ENCODE measurements at regions not wholly inside any gene's neighbourhood (a gene's known extent, or its start where the extent isn't known, plus 50 kb on each side); places are given as distances from the start of the nearest gene placed in this dataset.
"Not testable (repeated sequence)": the region's sequence is repeated elsewhere in the genome, so short reads cannot be mapped to it uniquely, and the experiment has no call there.

- Histone ChIP-seq H3K9me3 (ENCODE audit: low read depth, low read length) (no peaks in the 10 kb centered on the region; the same call in 1 of the 2 replicates), H3K36me3 (ENCODE audit: insufficient read depth, low read length) (0 out of 2 replicates have a peak, but pooled peaks cover 7% of the 10 kb centered on the region), H3K27ac (peak overlapping the region; percentile 72), H3K9ac (ENCODE audit: insufficient read length) (no peak overlapping the region), H3K4me3 (no peak overlapping the region; the same call in 1 of the 2 replicates)
- no peak for DNase-seq (ENCODE audit: low read depth, low spot score)
- TF ChIP-seq EZH2 (IDR thresholded peaks at IDR 0.05) (no peak), FOXP2 (optimal IDR thresholded peaks at IDR 0.05; ENCODE audit: control extremely low read depth, extremely low read length, insufficient read depth) (no peak), POLR2AphosphoS5 (IDR thresholded peaks at IDR 0.05; ENCODE audit: borderline replicate concordance, low read depth, low read length) (no peak)
These were observed 345.2 kb upstream of the PCSK5 start for GRCh38 chr9:75545287-75545686.

- H3K36me3 ChIP-seq (ENCODE audit: insufficient read depth, low read length): 0 out of 2 replicates have a peak, but pooled peaks cover 7% of the 10 kb centered on the region
- H3K9ac ChIP-seq (ENCODE audit: insufficient read length): no peak overlapping the region
- H3K4me3 ChIP-seq: no peak overlapping the region
- no peaks in the 10 kb centered on the region; the same call in 1 of the 2 replicates for H3K9me3 ChIP-seq (ENCODE audit: low read depth, low read length)
- no peak for TF ChIP-seq EZH2 (IDR thresholded peaks at IDR 0.05)
- no peak; the same call in 1 of the 2 replicates for TF ChIP-seq POLR2AphosphoS5 (IDR thresholded peaks at IDR 0.05; ENCODE audit: borderline replicate concordance, low read depth, low read length)
- TF ChIP-seq FOXP2 (optimal IDR thresholded peaks at IDR 0.05; ENCODE audit: control extremely low read depth, extremely low read length, insufficient read depth): no peak
- peak overlapping the region; percentile 88 for H3K27ac ChIP-seq
- DNase-seq (ENCODE audit: low read depth, low spot score): peak; percentile 86
These were observed 341.6 kb upstream of the PCSK5 start for GRCh38 chr9:75548871-75549270.

GRCh38 chr9:75551861-75552260, 338.6 kb upstream of the PCSK5 start:
- TF ChIP-seq FOXP2 (optimal IDR thresholded peaks at IDR 0.05; ENCODE audit: control extremely low read depth, extremely low read length, insufficient read depth) (no peak), EZH2 (IDR thresholded peaks at IDR 0.05) (no peak), POLR2AphosphoS5 (IDR thresholded peaks at IDR 0.05; ENCODE audit: borderline replicate concordance, low read depth, low read length) (no peak)
- Histone ChIP-seq H3K27ac (no peak overlapping the region), H3K9ac (ENCODE audit: insufficient read length) (no peak overlapping the region), H3K36me3 (ENCODE audit: insufficient read depth, low read length) (0 out of 2 replicates have a peak, but pooled peaks cover 2% of the 10 kb centered on the region), H3K4me3 (no peak overlapping the region), H3K9me3 (ENCODE audit: low read depth, low read length) (no peaks in the 10 kb centered on the region; the same call in 1 of the 2 replicates)
- no peak for DNase-seq (ENCODE audit: low read depth, low spot score)

- TF ChIP-seq POLR2AphosphoS5 (IDR thresholded peaks at IDR 0.05; ENCODE audit: borderline replicate concordance, low read depth, low read length): no peak
- TF ChIP-seq FOXP2 (optimal IDR thresholded peaks at IDR 0.05; ENCODE audit: control extremely low read depth, extremely low read length, insufficient read depth): no peak
- no peak for TF ChIP-seq EZH2 (IDR thresholded peaks at IDR 0.05)
- Histone ChIP-seq H3K4me3 (no peak overlapping the region), H3K9ac (ENCODE audit: insufficient read length) (no peak overlapping the region), H3K36me3 (ENCODE audit: insufficient read depth, low read length) (no peaks in the 10 kb centered on the region), H3K27ac (peak overlapping the region; percentile 3; the same call in 1 of the 2 replicates), H3K9me3 (ENCODE audit: low read depth, low read length) (no peaks in the 10 kb centered on the region)
- DNase-seq (ENCODE audit: low read depth, low spot score): no peak
These were observed 337.5 kb upstream of the PCSK5 start for GRCh38 chr9:75552941-75553340.

GRCh38 chr9:75566813-75567212, 323.7 kb upstream of the PCSK5 start:
- H3K36me3 ChIP-seq (ENCODE audit: insufficient read depth, low read length); H3K9ac ChIP-seq (ENCODE audit: insufficient read length); H3K4me3 ChIP-seq; DNase-seq (ENCODE audit: low read depth, low spot score); H3K9me3 ChIP-seq (ENCODE audit: low read depth, low read length); H3K27ac ChIP-seq: not testable (repeated sequence)

- DNase-seq (ENCODE audit: low read depth, low spot score): no peak
- Histone ChIP-seq H3K4me3 (no peak overlapping the region), H3K36me3 (ENCODE audit: insufficient read depth, low read length) (no peaks in the 10 kb centered on the region), H3K27ac (no peak overlapping the region), H3K9ac (ENCODE audit: insufficient read length) (no peak overlapping the region), H3K9me3 (ENCODE audit: low read depth, low read length) (no peaks in the 10 kb centered on the region)
- TF ChIP-seq EZH2 (IDR thresholded peaks at IDR 0.05) (no peak), FOXP2 (optimal IDR thresholded peaks at IDR 0.05; ENCODE audit: control extremely low read depth, extremely low read length, insufficient read depth) (no peak), POLR2AphosphoS5 (IDR thresholded peaks at IDR 0.05; ENCODE audit: borderline replicate concordance, low read depth, low read length) (no peak)
These were observed 319.9 kb upstream of the PCSK5 start for GRCh38 chr9:75570538-75570937.

- H3K27ac ChIP-seq: peak overlapping the region; percentile 86
- H3K9me3 ChIP-seq (ENCODE audit: low read depth, low read length): no peaks in the 10 kb centered on the region
- no peaks in the 10 kb centered on the region for H3K36me3 ChIP-seq (ENCODE audit: insufficient read depth, low read length)
- TF ChIP-seq POLR2AphosphoS5 (IDR thresholded peaks at IDR 0.05; ENCODE audit: borderline replicate concordance, low read depth, low read length): no peak; the same call in 1 of the 2 replicates
- no peak for TF ChIP-seq EZH2 (IDR thresholded peaks at IDR 0.05)
- TF ChIP-seq FOXP2 (optimal IDR thresholded peaks at IDR 0.05; ENCODE audit: control extremely low read depth, extremely low read length, insufficient read depth): no peak
- H3K9ac ChIP-seq (ENCODE audit: insufficient read length): peak overlapping the region; percentile 15
- H3K4me3 ChIP-seq: peak overlapping the region; percentile 26; the same call in 1 of the 2 replicates
- DNase-seq (ENCODE audit: low read depth, low spot score): peak; percentile 73
These were observed 315.9 kb upstream of the PCSK5 start for GRCh38 chr9:75574569-75574968.

GRCh38 chr9:75582870-75583269, 307.6 kb upstream of the PCSK5 start:
- Histone ChIP-seq H3K27ac (no peak overlapping the region), H3K36me3 (ENCODE audit: insufficient read depth, low read length) (no peaks in the 10 kb centered on the region), H3K9me3 (ENCODE audit: low read depth, low read length) (no peaks in the 10 kb centered on the region), H3K9ac (ENCODE audit: insufficient read length) (no peak overlapping the region), H3K4me3 (no peak overlapping the region)
- no peak for DNase-seq (ENCODE audit: low read depth, low spot score)
- no peak for TF ChIP-seq EZH2 (IDR thresholded peaks at IDR 0.05)
- TF ChIP-seq FOXP2 (optimal IDR thresholded peaks at IDR 0.05; ENCODE audit: control extremely low read depth, extremely low read length, insufficient read depth): no peak
- TF ChIP-seq POLR2AphosphoS5 (IDR thresholded peaks at IDR 0.05; ENCODE audit: borderline replicate concordance, low read depth, low read length): no peak

- no peak overlapping the region for H3K4me3 ChIP-seq
- DNase-seq (ENCODE audit: low read depth, low spot score): no peak
- H3K36me3 ChIP-seq (ENCODE audit: insufficient read depth, low read length): no peaks in the 10 kb centered on the region
- H3K9me3 ChIP-seq (ENCODE audit: low read depth, low read length): no peaks in the 10 kb centered on the region
- H3K27ac ChIP-seq: no peak overlapping the region
- no peak for TF ChIP-seq EZH2 (IDR thresholded peaks at IDR 0.05)
- TF ChIP-seq POLR2AphosphoS5 (IDR thresholded peaks at IDR 0.05; ENCODE audit: borderline replicate concordance, low read depth, low read length): no peak
- TF ChIP-seq FOXP2 (optimal IDR thresholded peaks at IDR 0.05; ENCODE audit: control extremely low read depth, extremely low read length, insufficient read depth): no peak
- H3K9ac ChIP-seq (ENCODE audit: insufficient read length): no peak overlapping the region
These were observed 301.7 kb upstream of the PCSK5 start for GRCh38 chr9:75588808-75589207.
